DOHH2 (cell line): ENCODE measurements at regions not wholly inside any gene's neighbourhood (a gene's known extent, or its start where the extent isn't known, plus 50 kb on each side); places are given as distances from the start of the nearest gene placed in this dataset.

Experiments used
- H3F3A ChIP-seq: fragments of 200-600 bp; sonication (generic), shearing (Covaris generic); 2 replicates; pipeline ENCODE4 v1.6.0; 2016; ENCODE audit warnings: antibody characterized with exemption, mild to moderate bottlenecking; ENCODE audit not compliant: control insufficient read depth, insufficient read depth
- H3K27ac ChIP-seq: fragments of 200-600 bp; sonication (generic); 2 replicates; pipeline ENCODE4 v1.5.1; 2014; ENCODE audit warnings: low read depth, mild to moderate bottlenecking, low read length, moderate library complexity
- H3K27me3 ChIP-seq: fragments of 200-600 bp; sonication (generic); 2 replicates; pipeline ENCODE4 v1.6.1; 2014; ENCODE audit warnings: mild to moderate bottlenecking, low read length, mixed read lengths; ENCODE audit not compliant: control insufficient read depth
- H3K36me3 ChIP-seq: fragments of 200-600 bp; sonication (generic); 2 replicates; pipeline ENCODE4 v1.6.1; 2014; ENCODE audit warnings: mild to moderate bottlenecking, low read length, moderate library complexity, mixed read lengths; ENCODE audit not compliant: control insufficient read depth
- H3K4me1 ChIP-seq: fragments of 200-600 bp; sonication (generic); 2 replicates; pipeline ENCODE4 v1.6.1; 2014; ENCODE audit warnings: mild to moderate bottlenecking, low read length, mixed read lengths; ENCODE audit not compliant: control insufficient read depth
- H3K4me2 ChIP-seq: fragments of 200-600 bp; sonication (generic); 2 replicates; pipeline ENCODE4 v1.6.0; 2014; ENCODE audit warnings: mild to moderate bottlenecking, low read length, moderate library complexity
- H3K4me3 ChIP-seq: fragments of 200-600 bp; sonication (generic); 2 replicates; pipeline ENCODE4 v1.5.1; 2014; ENCODE audit warnings: mild to moderate bottlenecking, low read length, mixed read lengths
- H3K79me2 ChIP-seq: fragments of 200-600 bp; sonication (generic); 2 replicates; pipeline ENCODE4 v1.6.1; 2014; ENCODE audit warnings: mild to moderate bottlenecking, low read length, mixed read lengths; ENCODE audit not compliant: control insufficient read depth
- H3K9me2 ChIP-seq: fragments of 200-600 bp; sonication (generic); replicated peaks from 2 replicates; pipeline ENCODE4 v1.6.1; 2014; ENCODE audit warnings: mild to moderate bottlenecking, low read length, mixed read lengths; ENCODE audit not compliant: control insufficient read depth
- H3K9me3 ChIP-seq: fragments of 200-600 bp; sonication (generic); 2 replicates; pipeline ENCODE4 v1.6.1; 2014; ENCODE audit warnings: antibody characterized with exemption, low read length, mixed read lengths; ENCODE audit not compliant: control insufficient read depth, insufficient read depth
- H4K20me1 ChIP-seq: fragments of 200-600 bp; sonication (generic); 2 replicates; pipeline ENCODE4 v1.6.0; 2014; ENCODE audit warnings: low read depth, mild to moderate bottlenecking, antibody characterized with exemption, low read length, moderate library complexity; ENCODE audit not compliant: control insufficient read depth, insufficient read depth
- CTCF ChIP-seq: fragments of 200-600 bp; sonication (generic); IDR thresholded peaks from one replicate; pipeline ENCODE4 v1.5.1; 2014; ENCODE audit warnings: antibody characterized with exemption, mild to moderate bottlenecking, low read depth, low read length; ENCODE audit not compliant: poor library complexity, severe bottlenecking
- EZH2phosphoT487 ChIP-seq: fragments of 200-600 bp; sonication (generic); IDR thresholded peaks from 2 replicates; pipeline ENCODE4 v1.6.1; 2017; ENCODE audit warnings: borderline replicate concordance, mild to moderate bottlenecking, antibody characterized with exemption, low read length, moderate library complexity, mixed read lengths

- Histone ChIP-seq H3F3A (no peaks in the 10 kb centered on the region), H3K27me3 (no peaks in the 10 kb centered on the region), H3K79me2 (no peaks in the 10 kb centered on the region), H3K9me2 (no peaks in the 10 kb centered on the region), H3K4me1 (no peaks in the 10 kb centered on the region), H3K4me2 (no peak overlapping the region), H3K4me3 (no peak overlapping the region), H3K36me3 (no peaks in the 10 kb centered on the region), H3K9me3 (no peaks in the 10 kb centered on the region), H3K27ac (no peak overlapping the region), H4K20me1 (no peaks in the 10 kb centered on the region)
- TF ChIP-seq CTCF: no peak
- no peak for TF ChIP-seq EZH2phosphoT487
Observed at GRCh38 chr3:65240366-65240765, 552.6 kb upstream of the ADAMTS9 start.

GRCh38 chr3:65238652-65239051, 550.9 kb upstream of the ADAMTS9 start:
- H3K27ac ChIP-seq: no peak overlapping the region
- TF ChIP-seq EZH2phosphoT487 (no peak), CTCF (no peak)

GRCh38 chr3:65234499-65234898, 546.7 kb upstream of the ADAMTS9 start:
- no peak overlapping the region for H3K27ac ChIP-seq
- no peaks in the 10 kb centered on the region for H3K79me2 ChIP-seq
- H3F3A ChIP-seq: no peaks in the 10 kb centered on the region
- H4K20me1 ChIP-seq: no peaks in the 10 kb centered on the region
- no peak overlapping the region for H3K4me3 ChIP-seq
- TF ChIP-seq CTCF (no peak), EZH2phosphoT487 (no peak)
- H3K36me3 ChIP-seq: no peaks in the 10 kb centered on the region
- H3K27me3 ChIP-seq: no peaks in the 10 kb centered on the region
- no peaks in the 10 kb centered on the region for H3K9me2 ChIP-seq
- no peaks in the 10 kb centered on the region for H3K4me1 ChIP-seq
- H3K9me3 ChIP-seq: no peaks in the 10 kb centered on the region
- H3K4me2 ChIP-seq: no peak overlapping the region

More at GRCh38 chr3:65238652-65239051, 550.9 kb upstream of the ADAMTS9 start:
- Histone ChIP-seq H3F3A (no peaks in the 10 kb centered on the region), H3K4me2 (no peak overlapping the region), H3K36me3 (no peaks in the 10 kb centered on the region), H3K4me1 (no peaks in the 10 kb centered on the region), H3K9me3 (no peaks in the 10 kb centered on the region), H4K20me1 (no peaks in the 10 kb centered on the region), H3K79me2 (no peaks in the 10 kb centered on the region), H3K4me3 (no peak overlapping the region), H3K9me2 (no peaks in the 10 kb centered on the region), H3K27me3 (no peaks in the 10 kb centered on the region)

GRCh38 chr3:65233561-65233960, 545.8 kb upstream of the ADAMTS9 start:
- Histone ChIP-seq H3K4me1 (no peaks in the 10 kb centered on the region), H3K27me3 (no peaks in the 10 kb centered on the region), H3K4me2 (no peak overlapping the region), H3K79me2 (no peaks in the 10 kb centered on the region), H3K4me3 (no peak overlapping the region), H4K20me1 (no peaks in the 10 kb centered on the region), H3K9me2 (no peaks in the 10 kb centered on the region), H3F3A (no peaks in the 10 kb centered on the region), H3K9me3 (no peaks in the 10 kb centered on the region), H3K27ac (no peak overlapping the region), H3K36me3 (no peaks in the 10 kb centered on the region)
- TF ChIP-seq EZH2phosphoT487 (no peak), CTCF (no peak)
